ENCODE measurements at regions not wholly inside any gene's neighbourhood (a gene's known extent, or its start where the extent isn't known, plus 50 kb on each side); places are given as distances from the start of the nearest gene placed in this dataset.

DNA sequence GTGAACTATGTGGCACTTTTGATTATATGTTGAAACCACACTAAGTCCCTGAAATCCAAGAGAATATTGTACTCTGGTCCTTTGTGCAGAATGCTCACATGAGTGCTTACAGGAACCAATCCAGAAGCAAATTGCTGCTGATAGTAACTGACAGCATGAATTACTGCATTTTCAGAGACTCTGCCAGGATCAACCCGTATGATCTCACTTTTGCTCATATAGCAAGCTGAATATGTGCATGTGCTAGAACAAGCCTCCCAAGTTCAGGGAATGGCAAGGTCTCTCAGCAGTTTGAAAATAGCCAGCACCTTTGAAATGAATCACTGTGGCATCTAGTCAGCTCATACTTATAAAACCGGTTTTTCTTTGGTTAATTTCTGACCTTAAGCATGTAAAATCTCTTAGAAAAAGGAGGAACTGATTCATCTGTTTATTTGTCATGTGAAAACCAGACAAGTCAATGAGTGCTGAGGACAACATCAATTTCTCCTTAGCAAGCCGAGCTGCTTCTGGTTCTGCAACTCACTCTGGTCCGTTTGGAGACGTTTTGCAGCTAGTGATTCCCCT is 215.7 kb upstream of the ELL2 start:
- TF ChIP-seq, protein P1, sequence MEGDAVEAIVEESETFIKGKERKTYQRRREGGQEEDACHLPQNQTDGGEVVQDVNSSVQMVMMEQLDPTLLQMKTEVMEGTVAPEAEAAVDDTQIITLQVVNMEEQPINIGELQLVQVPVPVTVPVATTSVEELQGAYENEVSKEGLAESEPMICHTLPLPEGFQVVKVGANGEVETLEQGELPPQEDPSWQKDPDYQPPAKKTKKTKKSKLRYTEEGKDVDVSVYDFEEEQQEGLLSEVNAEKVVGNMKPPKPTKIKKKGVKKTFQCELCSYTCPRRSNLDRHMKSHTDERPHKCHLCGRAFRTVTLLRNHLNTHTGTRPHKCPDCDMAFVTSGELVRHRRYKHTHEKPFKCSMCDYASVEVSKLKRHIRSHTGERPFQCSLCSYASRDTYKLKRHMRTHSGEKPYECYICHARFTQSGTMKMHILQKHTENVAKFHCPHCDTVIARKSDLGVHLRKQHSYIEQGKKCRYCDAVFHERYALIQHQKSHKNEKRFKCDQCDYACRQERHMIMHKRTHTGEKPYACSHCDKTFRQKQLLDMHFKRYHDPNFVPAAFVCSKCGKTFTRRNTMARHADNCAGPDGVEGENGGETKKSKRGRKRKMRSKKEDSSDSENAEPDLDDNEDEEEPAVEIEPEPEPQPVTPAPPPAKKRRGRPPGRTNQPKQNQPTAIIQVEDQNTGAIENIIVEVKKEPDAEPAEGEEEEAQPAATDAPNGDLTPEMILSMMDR (conservative IDR thresholded peaks at IDR 0.05): no peak
- no peak for TF ChIP-seq EZH2 (IDR thresholded peaks at IDR 0.05; ENCODE audit: low read depth)
